WTC11 (cell line): ENCODE measurements at regions not wholly inside any gene's neighbourhood (a gene's known extent, or its start where the extent isn't known, plus 50 kb on each side); places are given as distances from the start of the nearest gene placed in this dataset.

ENCODE experiments used
- ATAC-seq: fragments of 200-7000 bp; cut with Tn5 transposase; 2 replicates; pipeline ENCODE4 v1.10.0; 2021; ENCODE audit warnings: mild to moderate bottlenecking, moderate library complexity
- CTCF ChIA-PET: fragments of 300-600 bp; sonication (Branson Sonifier 250); formaldehyde crosslinking; loops from one replicate; lab custom pipeline; 2021; ENCODE audit warnings: antibody characterized with exemption; lab: Charles Lee
- POLR2A ChIA-PET: fragments of 350-600 bp; sonication (Branson Sonifier 250); formaldehyde crosslinking; loops from one replicate; lab custom pipeline; 2021; ENCODE audit warnings: antibody characterized with exemption; lab: Charles Lee
- DNase-seq: peaks from one replicate; pipeline ENCODE4 v3.0.0; 2021; ENCODE audit warnings: low spot score
- H3K27ac Mint-ChIP-seq: 2 replicates; pipeline ENCODE4 v1.8.0; 2021; ENCODE audit warnings: mixed read lengths
- H3K27me3 Mint-ChIP-seq: 2 replicates; pipeline ENCODE4 v1.8.0; 2021; ENCODE audit warnings: low read depth, mild to moderate bottlenecking, moderate library complexity, mixed read lengths
- H3K36me3 Mint-ChIP-seq: 2 replicates; pipeline ENCODE4 v1.8.0; 2021; ENCODE audit warnings: mixed read lengths
- H3K4me1 Mint-ChIP-seq: 2 replicates; pipeline ENCODE4 v1.8.0; 2022; ENCODE audit warnings: mixed read lengths
- H3K4me3 Mint-ChIP-seq: 2 replicates; pipeline ENCODE4 v1.8.0; 2021; ENCODE audit warnings: mild to moderate bottlenecking, moderate library complexity, mixed read lengths
- H3K9me3 Mint-ChIP-seq: 2 replicates; pipeline ENCODE4 v1.8.0; 2021; ENCODE audit warnings: mixed read lengths
- ATF2 ChIP-seq: sonication (generic); formaldehyde crosslinking; IDR thresholded peaks from 2 replicates; pipeline ENCODE4 v1.8.1; 2022; ENCODE audit warnings: low read depth, missing genetic modification reagents, borderline replicate concordance
- CBFB ChIP-seq: sonication (generic); formaldehyde crosslinking; IDR thresholded peaks from 2 replicates; pipeline ENCODE4 v1.8.1; 2022; ENCODE audit warnings: mild to moderate bottlenecking, low read depth, missing genetic modification reagents
- CDX4 ChIP-seq: fragments of 250-450 bp; sonication (Bioruptor Pico); IDR thresholded peaks from 2 replicates; pipeline ENCODE4 v1.9.0; 2021; ENCODE audit warnings: moderate library complexity, mild to moderate bottlenecking, inconsistent platforms, borderline replicate concordance
- ELF4 ChIP-seq: sonication (generic); formaldehyde crosslinking; IDR thresholded peaks from 2 replicates; pipeline ENCODE4 v1.8.1; 2022; ENCODE audit warnings: low read depth, mild to moderate bottlenecking, moderate library complexity, missing genetic modification reagents
- GRHL2 ChIP-seq: fragments of 250-450 bp; sonication (Bioruptor Pico); IDR thresholded peaks from 2 replicates; pipeline ENCODE4 v1.8.0; 2022; ENCODE audit warnings: mild to moderate bottlenecking, moderate library complexity; ENCODE audit not compliant: insufficient replicate concordance, severe bottlenecking
- IRF1 ChIP-seq: sonication (generic); formaldehyde crosslinking; IDR thresholded peaks from 2 replicates; pipeline ENCODE4 v1.8.0; 2023; ENCODE audit warnings: missing genetic modification reagents
- JUN ChIP-seq: sonication (generic); formaldehyde crosslinking; IDR thresholded peaks from 2 replicates; pipeline ENCODE4 v1.8.0; 2023; ENCODE audit warnings: mild to moderate bottlenecking, missing genetic modification reagents
- MYBL2 ChIP-seq: sonication (generic); formaldehyde crosslinking; IDR thresholded peaks from 2 replicates; pipeline ENCODE4 v1.8.1; 2023; ENCODE audit warnings: mild to moderate bottlenecking, moderate library complexity, missing genetic modification reagents
- NR3C1 ChIP-seq: sonication (generic); formaldehyde crosslinking; conservative IDR thresholded peaks from 2 replicates; pipeline ENCODE4 v1.8.1; 2023; ENCODE audit warnings: low read depth, mild to moderate bottlenecking, missing genetic modification reagents
- PRDM15 ChIP-seq: sonication (generic); formaldehyde crosslinking; IDR thresholded peaks from 2 replicates; pipeline ENCODE4 v1.8.0; 2022; ENCODE audit warnings: missing genetic modification reagents
- PRRX2 ChIP-seq: fragments of 250-450 bp; sonication (Bioruptor Pico); IDR thresholded peaks from 2 replicates; pipeline ENCODE4 v1.8.0; 2021; ENCODE audit warnings: mild to moderate bottlenecking
- RELA ChIP-seq: sonication (generic); formaldehyde crosslinking; IDR thresholded peaks from 2 replicates; pipeline ENCODE4 v1.8.1; 2022; ENCODE audit warnings: missing genetic modification reagents, mild to moderate bottlenecking, borderline replicate concordance
- STAT6 ChIP-seq: sonication (generic); formaldehyde crosslinking; conservative IDR thresholded peaks from 2 replicates; pipeline ENCODE4 v1.8.1; 2023; ENCODE audit warnings: mild to moderate bottlenecking, low read depth, missing genetic modification reagents, moderate library complexity
- USF1 ChIP-seq: sonication (generic); formaldehyde crosslinking; IDR thresholded peaks from 2 replicates; pipeline ENCODE4 v1.8.0; 2022; ENCODE audit warnings: mild to moderate bottlenecking, missing genetic modification reagents
- ZNF121 ChIP-seq: sonication (generic); formaldehyde crosslinking; IDR thresholded peaks from 2 replicates; pipeline ENCODE4 v1.8.0; 2023; ENCODE audit warnings: missing genetic modification reagents
- ZNF232 ChIP-seq: sonication (generic); formaldehyde crosslinking; IDR thresholded peaks from 2 replicates; pipeline ENCODE4 v1.8.0; 2022; ENCODE audit warnings: mild to moderate bottlenecking, missing genetic modification reagents
- ZNF425 ChIP-seq: fragments of 250-450 bp; sonication (Bioruptor Pico); conservative IDR thresholded peaks from 2 replicates; pipeline ENCODE4 v1.9.0; 2021; ENCODE audit warnings: mild to moderate bottlenecking
- ZSCAN18 ChIP-seq: fragments of 250-450 bp; sonication (Bioruptor Pico); IDR thresholded peaks from 2 replicates; pipeline ENCODE4 v2.1.2; 2022; ENCODE audit warnings: mild to moderate bottlenecking, moderate library complexity

- no peak for TF ChIP-seq ZNF121 (CRISPR knock-in tag)
- no peak for TF ChIP-seq ZNF232 (CRISPR knock-in tag)
- no peak for TF ChIP-seq ZSCAN18 (CRISPR knock-in tag)
Observed at GRCh38 chr3:102018551-102018950, 169.2 kb downstream of the NFKBIZ start (continued).

- no peak overlapping the region for H3K4me3 Mint-ChIP-seq
- no peaks in the 10 kb centered on the region for H3K9me3 Mint-ChIP-seq
- CTCF ChIA-PET: no interaction called here
- no peak for ATAC-seq
- H3K27me3 Mint-ChIP-seq: no peaks in the 10 kb centered on the region
- POLR2A ChIA-PET: no interaction called here
- no peak overlapping the region for H3K27ac Mint-ChIP-seq
- H3K4me1 Mint-ChIP-seq: no peaks in the 10 kb centered on the region
- H3K36me3 Mint-ChIP-seq: no peaks in the 10 kb centered on the region
- no peak for DNase-seq
- TF ChIP-seq STAT6 (CRISPR knock-in tag): no peak
- no peak for TF ChIP-seq IRF1
- no peak for TF ChIP-seq PRDM15 (CRISPR knock-in tag)
- TF ChIP-seq ATF2 (CRISPR knock-in tag): no peak
- TF ChIP-seq GRHL2 (CRISPR knock-in tag): no peak
- no peak for TF ChIP-seq PRRX2 (CRISPR knock-in tag)
- TF ChIP-seq ZNF425: no peak
- TF ChIP-seq USF1: no peak
- TF ChIP-seq MYBL2 (CRISPR knock-in tag): no peak
- no peak for TF ChIP-seq JUN (CRISPR knock-in tag)
- TF ChIP-seq CBFB (CRISPR knock-in tag): no peak
- TF ChIP-seq NR3C1: no peak
- TF ChIP-seq ELF4 (CRISPR knock-in tag): no peak
- TF ChIP-seq RELA (CRISPR knock-in tag): no peak
- no peak for TF ChIP-seq CDX4 (CRISPR knock-in tag)
Observed at GRCh38 chr3:102020735-102021134, 171.4 kb downstream of the NFKBIZ start.
